Neural cell (in vitro differentiated cells): ENCODE measurements at regions not wholly inside any gene's neighbourhood (a gene's known extent, or its start where the extent isn't known, plus 50 kb on each side); places are given as distances from the start of the nearest gene placed in this dataset.

Experiments used
- H2AFZ ChIP-seq: fragments of 200-600, 300-800 bp; sonication (generic), shearing (Covaris generic); 2 replicates; pipeline ENCODE4 v1.6.0; 2014; ENCODE audit warnings: low read depth, mild to moderate bottlenecking, antibody characterized with exemption, low read length, moderate library complexity
- H3F3A ChIP-seq: fragments of 200-600 bp; shearing (Covaris generic); 2 replicates; pipeline ENCODE4 v1.6.1; 2016; ENCODE audit warnings: mild to moderate bottlenecking, moderate library complexity, mixed read lengths, antibody characterized with exemption, low read length; ENCODE audit not compliant: insufficient read depth, poor library complexity, severe bottlenecking
- H3K27ac ChIP-seq: fragments of 200-600, 300-800 bp; sonication (generic), shearing (Covaris generic); 2 replicates; pipeline ENCODE4 v1.5.1; 2014; ENCODE audit warnings: mild to moderate bottlenecking, low read length, moderate library complexity
- H3K27me3 ChIP-seq: fragments of 300-800, 200-600 bp; sonication (generic), shearing (Covaris generic); 2 replicates; pipeline ENCODE4 v1.6.0; 2014; ENCODE audit warnings: mild to moderate bottlenecking, low read depth, low read length, moderate library complexity; ENCODE audit not compliant: insufficient read depth
- H3K36me3 ChIP-seq: fragments of 300-800, 200-600 bp; sonication (generic), shearing (Covaris generic); 2 replicates; pipeline ENCODE4 v1.5.1; 2014; ENCODE audit warnings: mild to moderate bottlenecking, antibody characterized with exemption, low read length, moderate library complexity; ENCODE audit not compliant: insufficient read depth
- H3K4me2 ChIP-seq: fragments of 300-800, 200-600 bp; sonication (generic), shearing (Covaris generic); 2 replicates; pipeline ENCODE4 v1.6.0; 2014; ENCODE audit warnings: mild to moderate bottlenecking, low read length
- H3K4me3 ChIP-seq: fragments of 300-800, 200-600 bp; sonication (generic), shearing (Covaris generic); 2 replicates; pipeline ENCODE4 v1.5.1; 2014; ENCODE audit warnings: mild to moderate bottlenecking, low read length, moderate library complexity
- H3K79me2 ChIP-seq: fragments of 200-600 bp; shearing (Covaris generic); replicated peaks from 2 replicates; pipeline ENCODE4 v1.6.0; 2014; ENCODE audit warnings: mild to moderate bottlenecking, low read length, moderate library complexity; ENCODE audit not compliant: insufficient read depth
- H3K9ac ChIP-seq: fragments of 300-800, 200-600 bp; sonication (generic), shearing (Covaris generic); 2 replicates; pipeline ENCODE4 v1.6.1; 2016; ENCODE audit warnings: mild to moderate bottlenecking, low read length, mixed read lengths
- H3K9me2 ChIP-seq: fragments of 200-600 bp; shearing (Covaris generic); 2 replicates; pipeline ENCODE4 v1.6.1; 2016; ENCODE audit warnings: mild to moderate bottlenecking, low read length, mixed read lengths; ENCODE audit not compliant: insufficient read depth
- H3K9me3 ChIP-seq: fragments of 200-600, 300-800 bp; sonication (generic), shearing (Covaris generic); 2 replicates; pipeline ENCODE4 v1.6.1; 2016; ENCODE audit warnings: mild to moderate bottlenecking, mixed run types, low read length, moderate library complexity, mixed read lengths
- H4K20me1 ChIP-seq: fragments of 200-600 bp; shearing (Covaris generic); 2 replicates; pipeline ENCODE4 v1.6.1; 2016; ENCODE audit warnings: mild to moderate bottlenecking, mixed run types; ENCODE audit not compliant: insufficient read depth
- CTCF ChIP-seq: fragments of 450-650 bp; IDR thresholded peaks from 2 replicates; pipeline ENCODE4 v1.5.1; 2014; ENCODE audit warnings: antibody characterized with exemption, mild to moderate bottlenecking, moderate library complexity; ENCODE audit not compliant: poor library complexity, severe bottlenecking
- EP300 ChIP-seq: fragments of 450-650 bp; conservative IDR thresholded peaks from 2 replicates; pipeline ENCODE4 v1.6.1; 2014; ENCODE audit warnings: antibody characterized with exemption, mild to moderate bottlenecking, moderate library complexity; ENCODE audit not compliant: poor library complexity, severe bottlenecking
- EZH2 ChIP-seq: fragments of 200-600, 300-800 bp; shearing (Covaris generic), sonication (generic); IDR thresholded peaks from 2 replicates; pipeline ENCODE4 v1.6.1; 2014; ENCODE audit warnings: antibody characterized with exemption, low read length, borderline replicate concordance, mild to moderate bottlenecking; ENCODE audit not compliant: insufficient read depth, poor library complexity, severe bottlenecking
- MXI1 ChIP-seq: fragments of 450-650 bp; conservative IDR thresholded peaks from 2 replicates; pipeline ENCODE4 v1.6.1; 2014; ENCODE audit warnings: antibody characterized with exemption, mild to moderate bottlenecking; ENCODE audit not compliant: poor library complexity, severe bottlenecking
- POLR2AphosphoS5 ChIP-seq: IDR thresholded peaks from 2 replicates; pipeline ENCODE4 v1.6.1; 2012
- RAD21 ChIP-seq: fragments of 450-650 bp; conservative IDR thresholded peaks from 2 replicates; pipeline ENCODE4 v1.6.1; 2014; ENCODE audit warnings: antibody characterized with exemption, mild to moderate bottlenecking, moderate library complexity
- REST ChIP-seq: IDR thresholded peaks from 2 replicates; pipeline ENCODE4 v1.6.1; 2012; ENCODE audit warnings: borderline replicate concordance
- SMC3 ChIP-seq: fragments of 450-650 bp; conservative IDR thresholded peaks from 2 replicates; pipeline ENCODE4 v1.6.1; 2014; ENCODE audit warnings: antibody characterized with exemption, mild to moderate bottlenecking, moderate library complexity; ENCODE audit not compliant: poor library complexity
- TAF1 ChIP-seq: IDR thresholded peaks from 2 replicates; pipeline ENCODE4 v1.6.1; 2012; ENCODE audit warnings: low read depth

- no peaks in the 10 kb centered on the region for H3K27me3 ChIP-seq
- no peak for TF ChIP-seq CTCF
- no peak for TF ChIP-seq MXI1
- TF ChIP-seq RAD21 = no peak
- TF ChIP-seq TAF1 = no peak
- no peak for TF ChIP-seq POLR2AphosphoS5
- TF ChIP-seq REST = no peak
- TF ChIP-seq SMC3 = no peak
- TF ChIP-seq EZH2 = no peak
- TF ChIP-seq EP300 = no peak
- H2AFZ ChIP-seq = no peak overlapping the region
- H3K79me2 ChIP-seq = no peaks in the 10 kb centered on the region
- no peak overlapping the region for H3K9ac ChIP-seq
- no peaks in the 10 kb centered on the region for H4K20me1 ChIP-seq
- no peak overlapping the region for H3K4me2 ChIP-seq
- no peaks in the 10 kb centered on the region for H3K9me2 ChIP-seq
- no peaks in the 10 kb centered on the region for H3K9me3 ChIP-seq
- no peaks in the 10 kb centered on the region for H3F3A ChIP-seq
- no peaks in the 10 kb centered on the region for H3K36me3 ChIP-seq
- H3K4me3 ChIP-seq = no peak overlapping the region
- H3K27ac ChIP-seq = no peak overlapping the region
These were observed 1123.7 kb upstream of the C9orf72 start for GRCh38 chr9:28696960-28697359.

GRCh38 chr9:28699632-28700031 is 1126.4 kb upstream of the C9orf72 start:
- Histone ChIP-seq H2AFZ (no peak overlapping the region), H3K27me3 (no peaks in the 10 kb centered on the region), H3K79me2 (no peaks in the 10 kb centered on the region), H3K4me2 (no peak overlapping the region), H3K9me3 (no peaks in the 10 kb centered on the region), H3K36me3 (no peaks in the 10 kb centered on the region), H3K27ac (no peak overlapping the region), H4K20me1 (no peaks in the 10 kb centered on the region), H3K9ac (no peak overlapping the region), H3K4me3 (no peak overlapping the region), H3K9me2 (no peaks in the 10 kb centered on the region), H3F3A (no peaks in the 10 kb centered on the region)
- TF ChIP-seq TAF1 (no peak), EZH2 (no peak), EP300 (no peak), SMC3 (no peak), CTCF (no peak), MXI1 (no peak), POLR2AphosphoS5 (no peak), REST (no peak), RAD21 (no peak)
